ENCODE measurements at regions not wholly inside any gene's neighbourhood (a gene's known extent, or its start where the extent isn't known, plus 50 kb on each side); places are given as distances from the start of the nearest gene placed in this dataset.
A peak's percentile ranks its signal among the peaks of the same experiment; 100 is the strongest.

DNA sequence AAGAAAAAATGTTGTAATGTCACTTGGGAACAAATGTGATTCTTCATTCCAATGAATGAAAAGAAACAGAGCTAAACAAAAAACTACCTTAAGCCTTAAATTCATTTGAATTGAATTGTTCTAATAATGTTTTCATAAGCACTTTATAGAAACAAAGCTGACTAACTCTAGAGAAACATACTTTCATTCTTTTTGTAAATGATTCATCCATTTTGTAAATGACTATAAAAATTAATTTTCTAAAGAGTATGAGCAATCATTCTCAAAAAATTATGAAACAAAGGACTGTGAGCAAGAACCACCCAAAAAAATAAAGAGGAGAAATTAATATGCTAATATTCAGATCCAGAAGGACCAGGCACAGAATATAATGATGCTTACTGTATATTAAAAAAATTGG, 986.5 kb upstream of the CHORDC1 start (continued):
- TF ChIP-seq, protein P1, sequence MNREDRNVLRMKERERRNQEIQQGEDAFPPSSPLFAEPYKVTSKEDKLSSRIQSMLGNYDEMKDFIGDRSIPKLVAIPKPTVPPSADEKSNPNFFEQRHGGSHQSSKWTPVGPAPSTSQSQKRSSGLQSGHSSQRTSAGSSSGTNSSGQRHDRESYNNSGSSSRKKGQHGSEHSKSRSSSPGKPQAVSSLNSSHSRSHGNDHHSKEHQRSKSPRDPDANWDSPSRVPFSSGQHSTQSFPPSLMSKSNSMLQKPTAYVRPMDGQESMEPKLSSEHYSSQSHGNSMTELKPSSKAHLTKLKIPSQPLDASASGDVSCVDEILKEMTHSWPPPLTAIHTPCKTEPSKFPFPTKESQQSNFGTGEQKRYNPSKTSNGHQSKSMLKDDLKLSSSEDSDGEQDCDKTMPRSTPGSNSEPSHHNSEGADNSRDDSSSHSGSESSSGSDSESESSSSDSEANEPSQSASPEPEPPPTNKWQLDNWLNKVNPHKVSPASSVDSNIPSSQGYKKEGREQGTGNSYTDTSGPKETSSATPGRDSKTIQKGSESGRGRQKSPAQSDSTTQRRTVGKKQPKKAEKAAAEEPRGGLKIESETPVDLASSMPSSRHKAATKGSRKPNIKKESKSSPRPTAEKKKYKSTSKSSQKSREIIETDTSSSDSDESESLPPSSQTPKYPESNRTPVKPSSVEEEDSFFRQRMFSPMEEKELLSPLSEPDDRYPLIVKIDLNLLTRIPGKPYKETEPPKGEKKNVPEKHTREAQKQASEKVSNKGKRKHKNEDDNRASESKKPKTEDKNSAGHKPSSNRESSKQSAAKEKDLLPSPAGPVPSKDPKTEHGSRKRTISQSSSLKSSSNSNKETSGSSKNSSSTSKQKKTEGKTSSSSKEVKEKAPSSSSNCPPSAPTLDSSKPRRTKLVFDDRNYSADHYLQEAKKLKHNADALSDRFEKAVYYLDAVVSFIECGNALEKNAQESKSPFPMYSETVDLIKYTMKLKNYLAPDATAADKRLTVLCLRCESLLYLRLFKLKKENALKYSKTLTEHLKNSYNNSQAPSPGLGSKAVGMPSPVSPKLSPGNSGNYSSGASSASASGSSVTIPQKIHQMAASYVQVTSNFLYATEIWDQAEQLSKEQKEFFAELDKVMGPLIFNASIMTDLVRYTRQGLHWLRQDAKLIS (CRISPR knock-in tag; IDR thresholded peaks at IDR 0.05; ENCODE audit: borderline replicate concordance): no peak
- TF ChIP-seq USF1 (CRISPR knock-in tag; IDR thresholded peaks at IDR 0.05): no peak
- TF ChIP-seq ZNF263 (CRISPR knock-in tag; IDR thresholded peaks at IDR 0.05; ENCODE audit: low read depth): no peak
- no peak for TF ChIP-seq NFATC4 (CRISPR knock-in tag; IDR thresholded peaks at IDR 0.05)
- no peak for TF ChIP-seq E2F5 (CRISPR knock-in tag; IDR thresholded peaks at IDR 0.05)
- TF ChIP-seq, protein P2, sequence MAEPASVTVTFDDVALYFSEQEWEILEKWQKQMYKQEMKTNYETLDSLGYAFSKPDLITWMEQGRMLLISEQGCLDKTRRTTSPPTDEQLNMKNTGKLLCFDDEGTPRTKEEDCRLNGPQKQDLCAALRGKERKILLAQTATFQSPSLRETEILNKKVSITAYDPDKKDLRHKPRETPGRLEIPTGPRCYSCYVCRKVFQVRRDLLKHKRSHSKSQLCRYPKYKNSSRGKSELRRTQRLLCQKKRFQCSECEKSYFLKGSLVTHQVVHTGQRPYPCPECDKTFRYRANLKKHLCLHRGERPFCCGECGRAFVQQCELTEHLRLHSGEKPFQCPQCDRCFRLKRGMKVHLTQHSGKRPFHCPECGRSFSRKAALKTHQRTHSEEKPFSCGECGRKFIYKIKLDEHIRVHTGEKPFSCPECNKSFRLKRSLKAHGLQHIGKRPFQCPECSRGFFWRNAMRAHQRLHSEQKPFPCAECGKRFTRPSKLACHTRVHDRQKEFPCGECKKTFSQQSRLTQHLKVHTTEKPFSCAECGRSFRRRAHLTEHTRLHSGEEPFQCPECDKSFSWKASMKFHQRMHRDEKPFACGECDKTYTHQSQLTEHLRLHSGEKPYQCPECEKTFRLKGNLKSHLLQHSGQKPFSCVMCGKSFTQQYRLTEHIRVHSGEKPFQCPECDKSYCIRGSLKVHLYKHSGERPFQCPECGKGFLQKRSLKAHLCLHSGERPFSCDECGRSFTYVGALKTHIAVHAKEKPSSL (CRISPR knock-in tag; conservative IDR thresholded peaks at IDR 0.05): no peak
- no peak for TF ChIP-seq SOX15 (CRISPR knock-in tag; IDR thresholded peaks at IDR 0.05)
- TF ChIP-seq TP53 (CRISPR knock-in tag; IDR thresholded peaks at IDR 0.05): no peak

DNA sequence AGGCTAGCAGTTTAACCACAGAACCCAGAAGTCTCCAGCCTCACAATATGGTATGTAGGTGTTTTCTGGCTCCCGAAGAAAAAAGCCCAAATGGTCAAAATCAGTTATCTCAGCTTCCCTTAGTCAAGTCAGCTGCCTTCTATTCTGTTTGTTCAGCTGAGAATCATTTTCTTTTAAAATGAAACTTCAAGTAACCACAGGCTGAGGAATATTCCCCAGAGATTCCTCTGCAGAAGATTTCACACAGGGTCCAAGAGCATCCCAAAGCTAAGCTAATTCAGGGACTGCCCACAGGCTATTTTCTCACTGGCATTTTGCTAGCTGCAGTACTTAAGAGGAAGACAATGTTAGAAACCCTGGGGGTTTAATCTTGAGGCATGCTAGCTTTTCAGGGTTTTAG, 977.0 kb upstream of the CHORDC1 start:
- no peaks in the 10 kb centered on the region for H3K36me3 Mint-ChIP-seq
- DNase-seq (ENCODE audit: low spot score) (no peak), ATAC-seq (peak; percentile 74)
- H3K9me3 Mint-ChIP-seq: no peaks in the 10 kb centered on the region
- no peak overlapping the region for H3K27ac Mint-ChIP-seq
- H3K27me3 Mint-ChIP-seq (ENCODE audit: low read depth): no peaks in the 10 kb centered on the region; the same call in 1 of the 2 replicates
- POLR2A ChIA-PET: no interaction called here
- no peak overlapping the region for H3K4me3 Mint-ChIP-seq
- CTCF ChIA-PET: no interaction called here
- H3K4me1 Mint-ChIP-seq: peaks cover 12% of the 10 kb centered on the region
- TF ChIP-seq ZBTB43 (CRISPR knock-in tag; IDR thresholded peaks at IDR 0.05): no peak
- TF ChIP-seq, protein P3, sequence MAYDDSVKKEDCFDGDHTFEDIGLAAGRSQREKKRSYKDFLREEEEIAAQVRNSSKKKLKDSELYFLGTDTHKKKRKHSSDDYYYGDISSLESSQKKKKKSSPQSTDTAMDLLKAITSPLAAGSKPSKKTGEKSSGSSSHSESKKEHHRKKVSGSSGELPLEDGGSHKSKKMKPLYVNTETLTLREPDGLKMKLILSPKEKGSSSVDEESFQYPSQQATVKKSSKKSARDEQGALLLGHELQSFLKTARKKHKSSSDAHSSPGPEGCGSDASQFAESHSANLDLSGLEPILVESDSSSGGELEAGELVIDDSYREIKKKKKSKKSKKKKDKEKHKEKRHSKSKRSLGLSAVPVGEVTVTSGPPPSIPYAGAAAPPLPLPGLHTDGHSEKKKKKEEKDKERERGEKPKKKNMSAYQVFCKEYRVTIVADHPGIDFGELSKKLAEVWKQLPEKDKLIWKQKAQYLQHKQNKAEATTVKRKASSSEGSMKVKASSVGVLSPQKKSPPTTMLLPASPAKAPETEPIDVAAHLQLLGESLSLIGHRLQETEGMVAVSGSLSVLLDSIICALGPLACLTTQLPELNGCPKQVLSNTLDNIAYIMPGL (CRISPR knock-in tag; IDR thresholded peaks at IDR 0.05): no peak
- no peak for TF ChIP-seq USF2 (CRISPR knock-in tag; IDR thresholded peaks at IDR 0.05)
- no peak for TF ChIP-seq ZNF416 (CRISPR knock-in tag; IDR thresholded peaks at IDR 0.05)
- TF ChIP-seq E2F5 (CRISPR knock-in tag; IDR thresholded peaks at IDR 0.05): no peak
- TF ChIP-seq, protein P4, sequence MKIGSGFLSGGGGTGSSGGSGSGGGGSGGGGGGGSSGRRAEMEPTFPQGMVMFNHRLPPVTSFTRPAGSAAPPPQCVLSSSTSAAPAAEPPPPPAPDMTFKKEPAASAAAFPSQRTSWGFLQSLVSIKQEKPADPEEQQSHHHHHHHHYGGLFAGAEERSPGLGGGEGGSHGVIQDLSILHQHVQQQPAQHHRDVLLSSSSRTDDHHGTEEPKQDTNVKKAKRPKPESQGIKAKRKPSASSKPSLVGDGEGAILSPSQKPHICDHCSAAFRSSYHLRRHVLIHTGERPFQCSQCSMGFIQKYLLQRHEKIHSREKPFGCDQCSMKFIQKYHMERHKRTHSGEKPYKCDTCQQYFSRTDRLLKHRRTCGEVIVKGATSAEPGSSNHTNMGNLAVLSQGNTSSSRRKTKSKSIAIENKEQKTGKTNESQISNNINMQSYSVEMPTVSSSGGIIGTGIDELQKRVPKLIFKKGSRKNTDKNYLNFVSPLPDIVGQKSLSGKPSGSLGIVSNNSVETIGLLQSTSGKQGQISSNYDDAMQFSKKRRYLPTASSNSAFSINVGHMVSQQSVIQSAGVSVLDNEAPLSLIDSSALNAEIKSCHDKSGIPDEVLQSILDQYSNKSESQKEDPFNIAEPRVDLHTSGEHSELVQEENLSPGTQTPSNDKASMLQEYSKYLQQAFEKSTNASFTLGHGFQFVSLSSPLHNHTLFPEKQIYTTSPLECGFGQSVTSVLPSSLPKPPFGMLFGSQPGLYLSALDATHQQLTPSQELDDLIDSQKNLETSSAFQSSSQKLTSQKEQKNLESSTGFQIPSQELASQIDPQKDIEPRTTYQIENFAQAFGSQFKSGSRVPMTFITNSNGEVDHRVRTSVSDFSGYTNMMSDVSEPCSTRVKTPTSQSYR (CRISPR knock-in tag; IDR thresholded peaks at IDR 0.05): no peak
- TF ChIP-seq, protein P1 (CRISPR knock-in tag; IDR thresholded peaks at IDR 0.05; ENCODE audit: borderline replicate concordance): no peak
- no peak for TF ChIP-seq ZNF317 (CRISPR knock-in tag; IDR thresholded peaks at IDR 0.05; ENCODE audit: borderline replicate concordance, low read depth)
- TF ChIP-seq NR3C1 (CRISPR knock-in tag; conservative IDR thresholded peaks at IDR 0.05; ENCODE audit: low read depth): no peak
